ENCODE measurements at regions not wholly inside any gene's neighbourhood (a gene's known extent, or its start where the extent isn't known, plus 50 kb on each side); places are given as distances from the start of the nearest gene placed in this dataset.

- no peak for DNase-seq (ENCODE audit: low read depth in 2 of 2)
Measured at GRCh38 chr2:6654279-6654678, 211.4 kb downstream of the CMPK2 start.

- DNase-seq (ENCODE audit: low read depth in 2 of 2) = no peak
Measured at GRCh38 chr2:6656633-6657032, 209.1 kb downstream of the CMPK2 start.

DNA sequence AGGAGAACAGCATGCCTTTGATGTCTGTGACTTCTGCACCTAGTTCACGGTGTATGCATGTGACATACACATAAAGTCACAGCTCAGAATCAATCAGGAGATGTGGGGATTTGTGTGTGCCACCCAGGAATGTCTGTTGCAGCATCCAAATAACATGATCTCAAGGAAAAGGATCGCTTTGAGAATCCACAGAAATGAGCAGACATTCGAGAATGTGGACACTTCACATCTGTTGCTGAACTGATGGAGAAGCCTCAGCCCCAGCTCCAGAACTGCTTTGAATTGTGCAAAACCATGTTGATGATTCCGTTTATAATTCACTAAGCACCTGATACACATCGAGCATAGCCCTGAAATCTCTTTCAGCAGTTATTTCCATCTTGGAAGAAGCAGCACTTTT is 208.6 kb downstream of the CMPK2 start:
- DNase-seq (ENCODE audit: low read depth in 2 of 2) = no peak

DNA sequence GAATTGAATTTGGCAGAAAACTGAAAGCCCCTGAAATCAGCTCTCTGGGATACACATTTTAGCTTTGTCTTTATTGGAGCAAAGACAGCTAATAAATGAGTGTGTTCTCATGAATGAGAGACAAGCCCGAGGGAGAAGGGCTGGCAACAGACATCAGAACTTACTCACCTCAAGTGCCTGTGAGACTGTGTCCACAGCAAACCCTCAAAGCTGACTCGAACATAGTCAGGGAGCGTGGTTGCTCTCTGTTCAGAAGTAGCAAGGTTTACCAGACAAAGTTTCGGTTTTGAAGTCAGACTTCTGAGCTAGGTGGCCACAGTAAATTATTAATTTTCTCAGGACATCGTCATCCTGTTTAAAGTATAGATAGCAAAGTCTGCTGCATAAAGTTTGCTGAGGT is 207.9 kb downstream of the CMPK2 start:
- DNase-seq (ENCODE audit: low read depth in 2 of 2) = no peak

- DNase-seq (ENCODE audit: low read depth in 2 of 2) = no peak
Measured at GRCh38 chr2:6664332-6665061, 201.2 kb downstream of the CMPK2 start.

GRCh38 chr2:6665093-6666045 is 200.3 kb downstream of the CMPK2 start:
- no peak for DNase-seq (ENCODE audit: low read depth in 2 of 2)

GRCh38 chr2:6667326-6667725 is 198.4 kb downstream of the CMPK2 start:
- no peak for DNase-seq (ENCODE audit: low read depth in 2 of 2)

DNA sequence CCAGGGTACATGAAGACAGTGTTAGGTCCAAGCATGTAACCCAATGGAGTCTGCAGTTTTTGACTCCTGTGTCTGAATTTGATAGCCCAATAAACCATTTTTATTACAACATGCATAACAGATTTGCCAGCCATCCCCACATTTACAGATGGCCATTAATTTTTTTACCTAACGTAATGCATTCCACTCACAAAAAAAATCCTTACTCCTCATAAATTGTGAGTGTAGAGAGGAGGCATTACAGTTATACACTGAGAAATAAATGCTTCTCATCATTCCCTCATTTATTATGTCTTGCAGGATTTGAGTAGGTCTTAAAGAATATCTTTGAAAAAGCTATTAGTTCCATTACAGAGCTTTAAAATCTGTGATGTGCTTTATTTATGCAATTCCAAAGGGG is 193.8 kb downstream of the CMPK2 start:
- DNase-seq (ENCODE audit: low read depth in 2 of 2) = no peak

DNA sequence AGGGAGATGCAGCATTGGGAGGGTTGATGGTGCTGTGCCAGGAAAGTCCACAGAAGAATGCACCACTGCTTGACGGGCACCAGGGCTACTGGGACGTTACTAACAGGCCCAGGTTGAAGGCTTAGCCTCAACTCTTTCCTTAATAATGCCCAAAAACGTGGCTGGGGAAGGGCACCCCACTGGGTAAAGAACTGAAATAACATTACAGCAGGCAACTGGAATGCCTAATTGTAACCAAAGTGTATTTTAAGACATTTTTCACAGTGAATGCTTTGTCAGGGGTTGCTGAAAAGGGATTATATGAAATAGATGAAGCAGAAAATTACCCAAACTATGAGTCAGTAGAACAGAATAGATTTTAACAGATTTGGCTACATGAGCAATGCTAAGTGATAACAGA is 191.3 kb downstream of the CMPK2 start:
- DNase-seq (ENCODE audit: low read depth in 2 of 2) = no peak

DNA sequence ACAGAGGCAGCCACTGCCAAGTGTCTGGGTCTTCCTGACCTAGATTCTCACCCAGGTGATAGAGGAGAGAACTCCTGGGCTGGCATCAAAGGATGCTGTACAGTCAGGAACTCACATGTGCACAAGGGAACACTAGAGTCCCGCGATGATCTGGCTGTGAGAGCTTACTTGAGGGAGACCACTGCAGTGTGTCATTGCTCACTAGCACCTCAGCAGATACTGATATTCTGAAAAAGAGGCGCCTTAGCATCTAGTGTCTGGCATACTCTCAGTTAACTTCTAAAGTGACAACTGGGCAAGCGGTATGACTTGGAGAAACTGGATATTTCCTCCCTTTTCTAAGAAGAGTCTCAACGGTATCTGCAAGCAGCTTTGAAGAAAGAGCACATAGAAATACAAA is 189.9 kb downstream of the CMPK2 start:
- no peak for DNase-seq (ENCODE audit: low read depth in 2 of 2)

- no peak for DNase-seq (ENCODE audit: low read depth in 2 of 2)
Measured at GRCh38 chr2:6676241-6676640, 189.5 kb downstream of the CMPK2 start.

- no peak for DNase-seq (ENCODE audit: low read depth in 2 of 2)
Measured at GRCh38 chr2:6676776-6677175, 188.9 kb downstream of the CMPK2 start.

DNA sequence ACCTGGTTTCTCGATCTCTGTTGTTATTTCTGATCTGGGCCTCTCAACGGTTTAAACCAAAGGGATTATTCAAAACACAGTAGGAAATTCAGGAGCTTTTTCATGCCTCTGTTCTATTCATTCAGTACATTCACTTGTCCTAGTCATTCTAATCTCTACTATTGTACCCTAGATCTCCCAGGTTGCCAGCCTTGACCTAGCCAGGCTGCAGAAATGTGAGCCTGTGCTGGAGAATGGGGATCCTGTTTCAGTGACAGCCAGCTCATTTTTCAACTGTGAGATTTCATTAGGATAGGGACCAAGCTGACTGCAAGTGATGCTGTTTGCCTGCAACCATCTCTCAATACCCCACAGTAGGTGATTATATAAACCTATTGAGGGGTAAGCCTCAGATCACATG is 186.2 kb downstream of the CMPK2 start:
- DNase-seq (ENCODE audit: low read depth in 2 of 2) = no peak

GRCh38 chr2:6683516-6683915 is 182.2 kb downstream of the CMPK2 start:
- no peak for DNase-seq (ENCODE audit: low read depth in 2 of 2)

DNA sequence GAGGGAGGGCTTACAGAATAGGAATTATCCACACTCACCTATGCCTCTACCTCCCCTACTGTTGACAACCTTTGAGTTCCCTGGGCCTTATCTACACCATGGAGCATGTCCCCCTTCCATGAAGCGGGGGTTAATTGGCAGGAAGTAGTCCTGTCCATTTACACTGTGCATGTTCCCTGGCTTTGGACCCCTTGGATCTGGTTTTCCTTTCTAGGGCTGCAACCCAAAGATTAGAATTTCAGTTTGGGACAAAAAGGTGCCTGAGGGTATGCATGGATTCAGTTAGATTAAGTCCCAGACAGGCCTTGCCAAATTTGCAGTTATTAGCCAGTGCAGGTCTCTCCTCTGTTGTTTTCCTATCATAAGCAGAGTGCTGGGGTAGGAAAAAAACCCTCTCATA is 180.3 kb downstream of the CMPK2 start:
- no peak for DNase-seq (ENCODE audit: low read depth in 2 of 2)

GRCh38 chr2:6692056-6692455 is 173.7 kb downstream of the CMPK2 start:
- no peak for DNase-seq (ENCODE audit: low read depth in 2 of 2)

GRCh38 chr2:6692819-6693218 is 172.9 kb downstream of the CMPK2 start:
- no peak for DNase-seq (ENCODE audit: low read depth in 2 of 2)

- DNase-seq (ENCODE audit: low read depth in 2 of 2) = no peak
Measured at GRCh38 chr2:6694555-6694954, 171.2 kb downstream of the CMPK2 start.

- no peak for DNase-seq (ENCODE audit: low read depth in 2 of 2)
Measured at GRCh38 chr2:6700335-6700734, 165.4 kb downstream of the CMPK2 start.

DNA sequence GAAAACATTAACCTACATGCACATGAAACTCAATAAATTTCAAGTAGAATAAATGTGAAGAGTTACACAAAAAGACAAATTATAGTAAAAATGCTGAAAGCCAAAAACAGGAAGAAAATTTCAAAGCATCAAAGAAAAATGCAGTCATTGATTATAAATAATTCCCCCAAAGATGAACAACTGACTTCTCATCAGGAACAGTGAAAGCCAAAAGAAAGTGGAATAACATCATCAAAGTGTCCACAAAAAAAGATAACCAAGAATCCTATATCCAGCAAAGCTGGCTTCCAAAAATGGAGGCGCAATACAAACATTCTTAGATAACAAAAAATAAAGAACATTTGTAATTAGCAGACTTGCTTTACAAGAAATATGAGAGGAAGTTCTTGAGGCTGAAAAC is 161.6 kb downstream of the CMPK2 start:
- DNase-seq (ENCODE audit: low read depth in 2 of 2) = no peak

GRCh38 chr2:6721395-6721794 is 144.3 kb downstream of the CMPK2 start:
- no peak for DNase-seq (ENCODE audit: low read depth in 2 of 2)

DNA sequence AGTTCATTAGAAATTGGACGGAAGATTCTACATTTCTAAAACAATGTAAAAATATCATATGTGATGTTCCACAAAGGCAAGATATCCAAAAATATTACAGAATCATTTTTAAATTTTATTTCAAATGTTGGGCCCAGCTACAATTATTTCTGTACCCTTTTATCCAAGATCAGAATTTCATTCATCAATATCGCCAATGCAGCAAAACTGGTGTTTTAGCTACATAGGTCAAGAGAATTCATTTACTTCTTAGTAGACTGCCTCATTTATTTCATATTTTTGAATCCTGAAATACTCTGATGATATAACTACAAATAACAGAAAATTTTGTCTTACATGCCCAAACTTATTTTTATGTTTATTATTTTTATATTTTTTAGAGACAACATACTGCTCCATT is 143.1 kb downstream of the CMPK2 start:
- DNase-seq (ENCODE audit: low read depth in 2 of 2) = no peak
